ENCODE measurements at regions not wholly inside any gene's neighbourhood (a gene's known extent, or its start where the extent isn't known, plus 50 kb on each side); places are given as distances from the start of the nearest gene placed in this dataset.

DNA sequence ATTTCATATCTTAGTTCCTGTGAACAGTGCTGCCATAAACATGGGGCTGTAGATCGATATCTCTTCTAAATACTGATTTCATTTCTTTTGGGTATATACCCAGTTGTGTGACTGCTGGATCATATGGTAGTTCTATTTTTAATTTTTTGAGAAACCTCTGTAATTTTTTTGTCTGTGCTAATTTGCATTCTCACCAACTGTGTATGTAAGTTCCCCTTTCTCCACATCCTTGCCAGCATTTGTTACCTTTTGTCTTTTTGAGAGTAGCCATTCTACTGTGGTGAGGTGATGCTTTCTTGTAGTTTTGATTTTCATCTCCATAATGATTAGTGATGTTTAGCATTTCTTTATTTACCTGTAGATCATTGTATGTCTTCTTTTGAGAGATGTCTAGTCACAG is 2086.5 kb upstream of the TENM3 start:
- no peak overlapping the region for H3K27ac ChIP-seq
- no peaks in the 10 kb centered on the region for H3K27me3 ChIP-seq
- H3K4me1 ChIP-seq: no peaks in the 10 kb centered on the region
- intact Hi-C loops (cut with DNase I): no loop called here
- DNase-seq (no peak), ATAC-seq (no peak)
- TF ChIP-seq, protein P1, sequence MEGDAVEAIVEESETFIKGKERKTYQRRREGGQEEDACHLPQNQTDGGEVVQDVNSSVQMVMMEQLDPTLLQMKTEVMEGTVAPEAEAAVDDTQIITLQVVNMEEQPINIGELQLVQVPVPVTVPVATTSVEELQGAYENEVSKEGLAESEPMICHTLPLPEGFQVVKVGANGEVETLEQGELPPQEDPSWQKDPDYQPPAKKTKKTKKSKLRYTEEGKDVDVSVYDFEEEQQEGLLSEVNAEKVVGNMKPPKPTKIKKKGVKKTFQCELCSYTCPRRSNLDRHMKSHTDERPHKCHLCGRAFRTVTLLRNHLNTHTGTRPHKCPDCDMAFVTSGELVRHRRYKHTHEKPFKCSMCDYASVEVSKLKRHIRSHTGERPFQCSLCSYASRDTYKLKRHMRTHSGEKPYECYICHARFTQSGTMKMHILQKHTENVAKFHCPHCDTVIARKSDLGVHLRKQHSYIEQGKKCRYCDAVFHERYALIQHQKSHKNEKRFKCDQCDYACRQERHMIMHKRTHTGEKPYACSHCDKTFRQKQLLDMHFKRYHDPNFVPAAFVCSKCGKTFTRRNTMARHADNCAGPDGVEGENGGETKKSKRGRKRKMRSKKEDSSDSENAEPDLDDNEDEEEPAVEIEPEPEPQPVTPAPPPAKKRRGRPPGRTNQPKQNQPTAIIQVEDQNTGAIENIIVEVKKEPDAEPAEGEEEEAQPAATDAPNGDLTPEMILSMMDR (IDR thresholded peaks at IDR 0.05): no peak
- no peaks in the 10 kb centered on the region for H3K9me3 ChIP-seq
- no peak overlapping the region for H3K4me3 ChIP-seq
- no peaks in the 10 kb centered on the region for H3K36me3 ChIP-seq

DNA sequence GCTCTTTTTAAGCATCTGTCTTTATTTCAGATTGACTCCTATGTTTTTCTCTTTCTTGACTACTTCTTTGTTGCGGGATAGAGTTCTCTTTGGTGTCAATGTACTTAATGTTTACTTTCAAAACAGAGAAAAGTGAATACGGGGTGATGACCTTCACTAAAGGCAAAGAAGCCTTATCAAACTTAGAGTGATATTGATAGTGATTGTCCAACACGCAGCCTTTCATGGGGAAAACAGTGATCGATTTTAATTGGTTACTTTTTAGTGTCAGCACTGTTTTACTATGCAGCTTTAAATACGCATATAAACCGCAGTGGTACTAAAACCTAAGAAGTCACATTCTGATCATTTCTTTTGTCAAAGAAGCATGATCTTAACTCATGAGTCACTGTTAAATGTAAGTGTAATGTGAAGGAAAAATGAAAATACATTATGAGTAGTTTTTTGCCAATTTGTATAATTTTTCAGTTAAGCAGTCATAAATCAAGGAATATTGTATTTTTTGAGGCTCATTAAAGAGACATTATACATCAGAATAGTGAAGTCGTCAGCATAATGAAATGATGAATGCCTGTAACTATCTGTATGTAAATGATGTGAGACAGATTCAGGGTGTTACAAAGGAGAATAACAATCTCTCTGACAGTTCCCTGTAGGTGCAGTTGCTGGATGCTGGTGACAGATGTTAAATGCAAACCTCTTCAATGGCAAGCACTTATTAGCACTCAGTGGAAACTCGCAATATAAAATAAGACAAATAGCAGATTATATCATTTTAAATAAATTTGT is 2082.8 kb upstream of the TENM3 start:
- intact Hi-C loops (cut with DNase I): no loop called here
- H3K4me1 ChIP-seq: no peaks in the 10 kb centered on the region
- no peak overlapping the region for H3K27ac ChIP-seq
- DNase-seq (no peak), ATAC-seq (no peak)
- H3K36me3 ChIP-seq: no peaks in the 10 kb centered on the region
- no peak overlapping the region for H3K4me3 ChIP-seq
- no peaks in the 10 kb centered on the region for H3K27me3 ChIP-seq
- TF ChIP-seq, protein P1 (IDR thresholded peaks at IDR 0.05): no peak
- no peaks in the 10 kb centered on the region for H3K9me3 ChIP-seq

DNA sequence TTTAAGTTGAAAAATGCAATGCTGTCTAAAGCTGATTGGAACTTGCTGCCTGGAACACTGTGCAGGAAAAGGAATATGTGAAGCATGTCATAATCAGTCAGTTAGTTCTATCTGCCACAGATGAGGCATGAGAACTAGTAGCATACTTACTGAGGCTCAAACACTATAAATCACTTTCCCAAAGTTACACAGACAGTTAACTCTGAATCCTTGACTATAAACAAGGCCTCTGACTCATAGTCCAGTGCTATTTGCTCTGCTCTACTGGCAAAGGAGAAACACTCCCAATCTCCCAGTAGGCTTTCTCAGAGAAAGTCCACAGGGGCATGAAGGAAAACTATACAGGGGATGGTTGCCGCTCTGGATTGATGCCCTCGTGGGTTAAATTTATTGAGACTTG is 2078.4 kb upstream of the TENM3 start:
- Histone ChIP-seq H3K27me3 (no peaks in the 10 kb centered on the region), H3K4me3 (no peak overlapping the region), H3K36me3 (no peaks in the 10 kb centered on the region), H3K4me1 (no peaks in the 10 kb centered on the region), H3K9me3 (no peaks in the 10 kb centered on the region), H3K27ac (no peak overlapping the region)
- DNase-seq (no peak), ATAC-seq (no peak)
- TF ChIP-seq, protein P1 (IDR thresholded peaks at IDR 0.05): no peak
- intact Hi-C loops (cut with DNase I): no loop called here

DNA sequence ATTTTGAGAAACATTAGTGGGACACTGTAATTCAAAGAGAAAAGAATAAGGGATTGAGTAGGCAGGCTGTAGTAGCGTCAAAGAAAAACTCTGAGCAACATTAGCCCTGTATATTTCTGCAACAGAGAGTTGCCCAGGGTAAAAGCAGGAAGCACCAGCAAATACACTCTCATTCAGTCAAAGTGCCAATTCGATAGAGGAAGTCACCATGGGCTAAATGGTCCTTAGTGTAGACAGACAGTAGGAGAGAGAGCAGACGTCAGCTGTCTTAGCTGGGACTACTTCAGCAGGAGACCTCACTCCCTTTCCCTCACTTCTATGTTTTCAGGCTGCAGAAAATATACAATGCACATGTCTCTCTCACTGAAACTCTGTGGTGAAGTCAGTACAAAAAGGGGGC is 2073.8 kb upstream of the TENM3 start:
- DNase-seq (no peak), ATAC-seq (no peak)
- intact Hi-C loops (cut with DNase I): no loop called here
- Histone ChIP-seq H3K27me3 (no peaks in the 10 kb centered on the region), H3K36me3 (no peaks in the 10 kb centered on the region), H3K4me3 (no peak overlapping the region), H3K9me3 (no peaks in the 10 kb centered on the region), H3K27ac (no peak overlapping the region), H3K4me1 (no peaks in the 10 kb centered on the region)
- TF ChIP-seq, protein P1 (IDR thresholded peaks at IDR 0.05): no peak

DNA sequence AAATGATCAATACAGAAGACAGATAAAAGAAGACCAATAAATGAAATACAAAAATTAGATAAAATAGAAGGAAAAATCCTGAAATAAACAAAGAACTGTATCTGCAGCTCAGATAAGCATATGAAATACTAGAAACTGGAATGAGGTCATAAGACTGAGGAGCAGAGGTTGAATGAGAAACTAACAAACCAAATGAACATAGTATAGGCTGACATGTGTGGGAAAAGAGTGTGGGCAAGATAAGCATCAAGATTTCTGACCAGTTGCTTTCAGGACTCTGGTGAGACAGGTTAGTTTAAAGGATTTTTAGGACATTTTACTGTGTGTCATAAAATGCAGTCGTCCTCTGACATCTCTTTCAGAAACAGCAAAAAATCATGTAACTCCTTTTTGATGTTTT is 2073.2 kb upstream of the TENM3 start:
- H3K27ac ChIP-seq: no peak overlapping the region
- intact Hi-C loops (cut with DNase I): no loop called here
- ATAC-seq (no peak), DNase-seq (no peak)
- no peaks in the 10 kb centered on the region for H3K27me3 ChIP-seq
- H3K36me3 ChIP-seq: no peaks in the 10 kb centered on the region
- no peaks in the 10 kb centered on the region for H3K9me3 ChIP-seq
- no peak overlapping the region for H3K4me3 ChIP-seq
- TF ChIP-seq, protein P1 (IDR thresholded peaks at IDR 0.05): no peak
- no peaks in the 10 kb centered on the region for H3K4me1 ChIP-seq

DNA sequence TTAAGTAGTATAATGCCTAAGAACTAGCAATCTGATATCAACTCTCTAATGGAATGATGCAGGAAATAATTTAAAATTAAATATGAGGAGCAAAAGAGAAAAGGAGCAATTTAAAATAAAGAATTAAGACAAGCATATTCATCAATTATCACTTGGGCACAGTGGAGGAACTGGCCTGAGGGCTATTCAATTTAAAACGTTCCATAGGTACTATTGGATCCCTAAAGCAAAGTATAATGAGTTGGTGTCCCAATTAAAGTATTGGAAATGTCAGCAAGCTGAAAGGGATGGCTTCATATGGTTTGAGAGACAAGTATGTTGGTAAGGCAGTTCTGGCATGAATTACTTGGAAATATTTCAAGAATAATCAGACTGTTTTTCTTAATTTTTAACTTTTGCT is 2064.1 kb upstream of the TENM3 start:
- Histone ChIP-seq H3K36me3 (no peaks in the 10 kb centered on the region), H3K27me3 (no peaks in the 10 kb centered on the region), H3K4me3 (no peak overlapping the region), H3K9me3 (no peaks in the 10 kb centered on the region), H3K27ac (no peak overlapping the region), H3K4me1 (no peaks in the 10 kb centered on the region)
- DNase-seq: no peak
- intact Hi-C loops (cut with DNase I): no loop called here
- no peak for ATAC-seq
- TF ChIP-seq, protein P1 (IDR thresholded peaks at IDR 0.05): no peak
